ENCODE measurements at regions not wholly inside any gene's neighbourhood (a gene's known extent, or its start where the extent isn't known, plus 50 kb on each side); places are given as distances from the start of the nearest gene placed in this dataset.
"Not testable (repeated sequence)": the region's sequence is repeated elsewhere in the genome, so short reads cannot be mapped to it uniquely, and the experiment has no call there.

DNA sequence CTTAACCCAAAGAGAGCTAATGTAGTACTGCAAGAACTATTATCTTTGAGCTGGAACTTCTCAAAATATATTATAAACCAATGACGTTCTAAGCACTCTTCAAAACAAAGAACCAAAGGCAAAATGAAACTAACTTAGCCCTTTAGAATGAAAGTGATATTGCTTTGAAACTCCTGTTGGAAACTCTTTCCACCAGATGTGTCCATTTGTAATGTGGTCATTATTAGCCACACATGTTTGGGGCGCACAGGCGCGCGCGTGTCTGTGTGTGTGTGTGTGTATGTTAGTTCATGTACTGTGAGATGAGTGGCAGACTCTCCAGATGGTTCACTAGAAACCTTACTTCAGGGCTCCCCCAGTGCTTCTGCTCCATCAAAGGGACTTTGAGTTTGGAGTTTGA lies 323.4 kb downstream of the BCL11A start:
- DNase-seq: no peak

DNA sequence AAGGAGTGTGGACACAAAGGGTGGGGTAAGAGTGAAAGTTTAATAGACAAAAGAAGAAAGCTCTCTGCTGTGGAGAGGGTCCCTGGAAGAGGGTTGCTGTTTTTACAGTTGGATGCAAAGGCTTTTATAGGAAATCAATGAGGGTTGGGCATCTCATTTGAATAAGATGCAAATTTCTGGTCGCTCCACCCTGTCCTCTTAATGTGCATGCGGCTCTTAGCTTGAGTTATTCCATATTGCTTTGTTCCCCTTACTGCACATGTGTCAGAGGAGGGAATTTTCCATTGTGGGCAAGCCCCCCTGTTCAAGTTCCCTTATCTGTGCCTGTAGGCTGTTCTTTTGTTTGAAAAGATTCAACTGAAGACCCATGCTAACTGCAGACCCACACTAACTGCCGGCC lies 326.5 kb downstream of the BCL11A start:
- no peak for DNase-seq

DNA sequence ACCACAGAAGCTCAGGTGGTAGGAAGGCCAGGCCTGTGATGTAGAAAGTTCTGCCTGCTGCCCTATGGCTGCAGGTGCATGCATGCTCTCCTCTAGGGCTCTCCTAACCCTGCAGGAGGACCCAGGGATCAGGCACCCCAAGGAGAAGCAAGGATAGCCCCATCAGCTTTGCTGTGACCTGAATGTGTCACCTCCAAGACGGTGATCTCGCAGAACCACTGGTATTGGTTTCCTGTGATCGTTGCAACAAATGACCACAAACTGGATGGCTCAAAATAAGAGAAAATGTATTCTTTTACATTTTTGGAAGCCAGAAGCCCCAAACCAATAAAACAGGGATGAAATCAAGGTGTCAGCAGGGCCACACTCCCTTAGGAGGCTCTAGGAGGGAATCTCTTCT lies 327.3 kb downstream of the BCL11A start:
- DNase-seq: no peak

DNA sequence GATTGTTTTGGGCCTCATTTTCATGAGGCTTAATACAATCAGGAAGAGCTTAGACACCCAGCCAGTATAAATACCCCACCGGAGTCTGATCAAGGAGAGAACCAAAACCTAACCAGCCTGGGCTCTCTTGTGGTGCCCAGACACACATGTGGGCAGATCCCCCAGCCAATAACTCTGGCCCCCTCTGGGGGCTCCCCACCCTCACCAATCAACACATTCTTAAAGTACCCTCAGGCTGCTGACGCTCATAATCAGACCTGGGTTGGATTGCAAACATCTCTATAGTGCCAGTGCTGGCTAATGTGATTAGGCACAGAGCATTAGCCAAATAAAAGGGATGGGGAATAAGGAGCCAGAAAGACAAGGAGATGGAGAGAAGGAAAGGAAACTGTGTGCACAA lies 329.6 kb downstream of the BCL11A start:
- DNase-seq: no peak

DNA sequence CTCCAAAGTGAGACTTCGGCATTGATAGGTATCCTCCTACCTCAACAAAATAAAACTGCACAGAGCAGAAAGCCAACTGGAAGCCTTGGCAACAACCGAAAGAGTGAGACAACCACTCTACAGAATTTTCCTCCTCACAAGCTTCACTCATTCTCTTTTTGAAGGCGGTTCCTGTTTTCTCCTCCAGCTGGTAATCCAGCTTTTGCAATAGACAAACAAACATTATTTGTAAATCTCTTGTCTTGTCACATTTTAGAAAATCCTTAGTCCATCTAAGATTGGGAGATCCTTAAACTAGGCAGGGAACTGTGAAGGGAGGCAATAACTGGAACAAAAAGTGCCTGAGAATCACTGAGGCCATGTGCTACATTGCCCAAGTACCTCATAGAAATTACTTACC lies 332.4 kb downstream of the BCL11A start:
- DNase-seq: no peak

DNA sequence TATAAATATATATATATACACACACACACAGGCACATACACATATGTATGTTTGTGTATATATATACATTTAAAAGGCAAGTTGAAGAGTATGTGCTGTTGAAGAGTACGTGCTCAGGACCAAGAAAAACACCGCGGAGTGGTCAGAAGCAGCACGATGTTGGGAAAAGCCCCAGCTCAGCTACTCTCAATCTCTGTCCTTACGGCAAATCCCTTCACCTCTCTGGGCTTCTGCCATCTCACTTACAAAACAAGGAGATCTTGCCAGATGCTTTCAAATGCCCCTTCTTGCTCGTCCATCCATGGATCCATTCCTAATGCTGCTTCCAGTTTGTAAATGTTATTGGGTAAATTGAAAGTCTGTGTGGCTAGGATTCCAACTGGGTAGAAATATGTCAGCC lies 333.9 kb downstream of the BCL11A start:
- DNase-seq: peak; percentile 49

DNA sequence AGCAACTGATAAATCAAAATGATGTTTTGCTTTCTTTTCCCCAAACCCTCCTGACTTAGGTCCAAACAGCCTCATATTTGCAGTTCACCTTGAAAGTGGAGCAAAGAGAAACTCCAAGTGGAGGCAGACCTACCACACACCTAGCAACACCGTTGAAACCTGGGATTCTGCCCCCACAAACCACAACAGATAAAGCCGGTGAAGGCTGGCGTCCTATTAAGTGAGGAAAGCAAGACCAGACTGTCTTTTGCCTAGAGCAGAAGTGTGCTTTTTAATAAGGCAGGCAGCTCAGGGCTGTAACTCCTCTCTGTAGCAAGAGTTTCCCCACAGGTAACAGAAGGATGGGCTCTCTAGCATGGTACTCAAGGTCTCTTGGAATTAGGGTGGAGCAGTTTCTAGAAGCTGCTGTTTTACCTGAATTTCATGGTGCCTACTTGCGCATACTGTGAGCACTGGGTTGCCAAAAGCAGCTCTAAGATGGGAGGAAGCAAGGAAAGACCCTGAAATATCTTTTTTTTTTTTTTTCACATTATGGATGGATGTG lies 336.9 kb downstream of the BCL11A start:
- DNase-seq: no peak

DNA sequence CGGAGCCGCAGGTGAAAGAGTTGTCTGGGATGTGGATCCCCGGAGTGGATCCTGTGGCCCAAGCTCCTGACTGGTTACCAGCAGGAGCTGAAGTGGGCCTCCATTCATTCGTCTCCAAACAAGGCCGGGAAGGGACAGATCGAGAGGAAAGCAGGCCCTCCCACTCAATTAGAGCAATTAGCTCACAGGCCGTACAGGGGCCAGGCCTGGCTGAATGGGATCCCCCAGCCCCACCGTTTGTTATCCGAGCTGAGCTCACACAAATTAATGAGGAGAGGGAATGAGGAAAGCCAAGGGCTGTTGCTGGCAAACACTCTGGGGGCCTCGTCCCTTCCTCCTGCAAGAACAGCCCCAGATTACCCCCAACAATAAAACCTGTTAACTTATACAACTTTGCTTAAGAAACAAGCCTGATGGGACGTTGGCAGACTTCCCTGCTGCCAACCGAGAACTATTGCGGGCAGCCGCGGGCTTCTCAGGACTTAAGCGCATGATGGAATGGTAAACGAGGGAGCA lies 338.0 kb downstream of the BCL11A start:
- DNase-seq: no peak

DNA sequence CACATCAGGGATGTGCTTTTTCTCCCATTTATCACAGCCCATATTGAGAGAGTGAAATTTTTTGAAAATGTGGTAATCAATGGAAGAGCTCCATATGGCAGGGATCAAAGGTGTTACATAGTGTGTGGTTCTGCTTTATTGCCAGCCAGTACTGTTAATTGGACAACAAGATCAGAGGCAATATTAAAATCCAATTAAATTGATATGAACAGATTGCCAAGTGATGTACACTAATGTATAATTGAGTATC lies 338.9 kb downstream of the BCL11A start:
- DNase-seq: peak; percentile 14

DNA sequence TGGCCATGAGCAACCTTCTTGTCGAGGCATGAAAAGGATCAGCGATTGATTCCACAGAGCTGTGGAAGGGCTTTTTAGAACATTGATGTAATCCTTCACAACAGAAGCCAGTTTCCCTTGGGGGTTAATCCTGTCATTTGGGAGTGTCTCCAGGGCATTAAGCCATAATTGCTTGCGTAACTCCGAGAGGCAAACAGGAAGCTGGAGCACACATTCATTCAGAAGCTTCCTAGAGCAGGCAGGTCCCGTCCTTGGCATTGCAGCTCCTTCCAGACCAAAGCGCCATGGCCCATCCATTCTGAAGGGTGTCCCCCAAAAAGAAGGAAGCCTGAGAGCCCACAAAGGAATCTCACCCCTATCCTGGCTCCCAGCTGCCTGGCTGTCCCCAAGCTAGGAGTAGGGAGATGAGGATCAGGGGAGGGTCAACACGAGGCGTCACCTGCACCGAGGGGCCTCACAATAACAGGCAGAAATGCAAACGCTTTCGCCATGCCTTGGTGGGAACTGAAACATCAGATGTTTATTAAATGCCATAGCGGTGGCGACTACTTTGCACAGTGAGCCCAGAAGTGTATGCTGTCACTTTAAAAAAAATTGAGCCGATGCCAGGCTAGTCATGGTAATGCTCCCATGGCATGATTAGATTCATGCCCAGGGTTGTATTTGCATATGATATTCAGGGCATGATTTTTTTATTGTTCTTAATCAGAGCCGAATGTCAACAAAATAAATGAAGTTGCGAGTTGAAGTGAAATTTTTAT lies 339.4 kb downstream of the BCL11A start:
- peak; percentile 10 for DNase-seq

DNA sequence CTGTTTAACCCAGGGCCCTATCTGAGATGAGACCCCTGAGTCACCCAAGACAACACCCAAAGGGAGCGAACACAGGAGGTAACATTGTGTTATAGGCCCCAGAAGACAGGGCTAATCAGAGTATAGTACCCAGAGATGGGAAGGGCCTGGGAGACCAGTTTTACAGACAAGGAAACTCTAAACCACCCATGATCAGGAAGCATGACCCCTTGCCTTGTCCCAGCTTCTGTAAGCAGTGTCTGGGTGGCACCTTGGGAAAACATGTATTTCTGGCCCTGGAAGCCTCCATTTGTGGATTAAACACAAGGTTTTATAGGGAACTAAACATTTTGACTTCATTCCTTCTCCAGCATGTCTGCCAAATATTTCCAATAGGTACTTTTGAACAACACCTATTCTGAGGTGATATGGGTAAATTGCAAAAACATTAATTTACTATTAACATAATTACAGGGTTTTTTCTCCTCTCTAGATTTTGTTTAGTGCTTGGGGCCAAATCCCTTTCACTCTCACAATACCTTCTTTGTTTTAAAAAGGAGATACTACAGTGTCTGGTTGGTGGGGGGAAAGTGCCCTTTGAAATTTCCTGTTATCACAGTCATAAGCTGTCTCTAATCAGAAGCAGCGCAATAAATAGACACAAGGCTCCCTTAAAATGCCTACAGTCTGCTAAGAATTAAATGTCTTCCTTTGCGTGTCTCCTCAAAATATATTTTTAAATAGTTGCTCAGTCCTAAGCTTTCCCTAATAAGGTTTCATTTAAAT lies 341.1 kb downstream of the BCL11A start:
- no peak for DNase-seq

DNA sequence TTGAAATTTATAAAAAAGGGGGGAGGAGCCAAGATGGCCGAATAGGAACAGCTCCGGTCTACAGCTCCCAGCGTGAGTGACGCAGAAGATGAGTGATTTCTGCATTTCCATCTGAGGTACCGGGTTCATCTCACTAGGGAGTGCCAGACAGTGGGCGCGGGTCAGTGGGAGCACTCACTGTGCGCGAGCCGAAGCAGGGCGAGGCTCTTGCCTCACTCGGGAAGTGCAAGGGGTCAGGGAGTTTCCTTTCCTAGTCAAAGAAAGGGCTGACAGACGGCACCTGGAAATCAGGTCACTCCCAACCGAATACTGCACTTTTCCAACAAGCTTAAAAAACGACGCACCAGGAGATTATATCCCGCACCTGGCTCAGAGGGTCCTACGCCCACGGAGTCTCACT lies 364.4 kb downstream of the BCL11A start:
- DNase-seq: not testable (repeated sequence)

DNA sequence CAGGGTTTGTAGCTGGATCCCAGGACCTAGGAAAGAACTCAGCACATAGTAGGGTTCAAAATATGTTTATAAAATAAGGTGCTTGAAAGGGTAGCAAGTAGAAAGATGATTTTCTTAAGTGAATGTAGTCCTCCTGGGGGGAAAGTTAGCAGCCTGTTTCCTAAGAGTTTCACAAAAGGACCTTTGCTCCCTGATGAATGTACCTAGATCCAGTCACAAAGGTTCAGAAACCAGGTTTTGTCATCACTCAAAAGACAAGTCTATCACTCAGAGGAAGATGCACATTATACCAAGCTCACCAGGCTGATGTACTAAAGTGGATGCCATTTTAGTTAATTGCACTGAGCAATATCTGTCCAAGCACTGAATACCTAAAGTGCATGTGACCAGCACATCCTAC lies 378.2 kb downstream of the BCL11A start:
- DNase-seq: no peak

DNA sequence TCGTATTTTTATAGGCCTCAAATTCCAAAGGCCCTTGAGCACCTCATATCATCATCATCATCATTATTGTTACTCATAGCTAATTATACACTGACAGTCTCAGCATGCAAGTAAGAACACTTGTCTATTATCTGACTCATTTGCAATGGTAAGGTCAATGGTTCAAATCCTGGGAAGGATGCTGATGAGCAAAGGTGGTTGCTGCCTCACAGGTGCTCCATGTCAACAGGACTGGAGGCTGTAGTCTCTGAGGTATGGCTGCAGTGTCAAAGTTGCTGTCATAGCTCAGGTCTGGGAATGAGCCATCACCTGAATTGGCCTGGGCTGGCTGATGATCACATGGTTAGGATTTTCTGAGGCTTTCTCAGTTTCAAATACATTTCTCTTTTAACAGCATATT lies 379.3 kb downstream of the BCL11A start:
- no peak for DNase-seq

DNA sequence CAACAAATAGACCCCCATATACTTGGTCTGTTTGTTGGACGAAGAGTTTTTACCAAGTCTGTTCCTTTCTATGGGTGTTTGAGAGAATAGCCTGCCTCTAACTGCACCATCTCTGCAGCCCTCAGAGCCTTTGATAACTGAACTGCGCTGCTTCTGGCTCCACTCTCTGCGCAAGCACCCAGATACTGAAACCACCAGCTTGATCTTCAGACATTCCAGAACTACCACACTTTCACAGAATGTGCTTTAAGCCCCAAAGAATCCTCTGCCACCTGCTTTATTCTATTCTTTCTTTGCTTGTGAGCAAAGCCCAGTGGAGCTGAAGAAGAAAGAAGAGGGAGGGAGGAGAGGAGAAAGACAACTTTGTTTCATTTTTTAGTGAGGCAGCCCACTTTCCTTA lies 380.7 kb downstream of the BCL11A start:
- DNase-seq: no peak

DNA sequence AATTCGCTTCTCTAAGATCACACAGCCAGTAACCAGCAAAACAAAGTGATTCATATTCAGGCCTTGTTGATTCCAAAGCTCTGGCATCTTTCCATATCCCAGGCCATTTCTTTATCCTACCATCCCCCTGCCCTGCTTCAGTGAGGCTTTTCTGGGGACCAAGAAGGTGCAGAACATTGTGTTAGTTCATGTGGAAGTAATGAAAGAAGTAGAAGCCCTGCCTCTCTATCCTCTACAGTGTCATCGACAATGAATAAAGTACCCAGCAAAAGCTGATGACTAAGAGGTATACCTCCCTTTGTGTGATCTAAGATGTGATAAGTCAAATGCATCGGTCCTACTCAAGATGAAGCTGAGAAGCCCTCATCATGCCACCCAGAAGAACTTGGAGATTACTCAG lies 383.2 kb downstream of the BCL11A start:
- no peak for DNase-seq

DNA sequence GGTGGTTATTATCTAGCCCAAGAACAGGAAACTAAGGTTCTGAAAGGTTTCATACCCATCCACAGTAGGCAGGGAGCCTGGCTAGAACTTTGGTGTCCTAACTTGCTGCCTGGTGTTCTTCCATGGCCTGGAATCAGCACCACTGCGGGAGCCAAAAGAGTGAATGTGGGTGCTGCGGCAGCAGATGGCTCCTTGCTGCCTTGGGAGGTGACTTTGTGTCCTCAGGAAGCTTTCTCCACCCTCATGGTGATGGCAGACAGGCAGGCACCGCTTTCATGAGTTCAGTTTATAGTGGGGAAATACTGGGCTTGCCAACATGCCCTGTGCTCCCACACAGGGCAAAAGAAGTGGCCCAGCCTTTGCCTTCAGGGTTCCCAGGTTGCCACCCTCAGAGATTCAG lies 385.2 kb downstream of the BCL11A start:
- no peak for DNase-seq

DNA sequence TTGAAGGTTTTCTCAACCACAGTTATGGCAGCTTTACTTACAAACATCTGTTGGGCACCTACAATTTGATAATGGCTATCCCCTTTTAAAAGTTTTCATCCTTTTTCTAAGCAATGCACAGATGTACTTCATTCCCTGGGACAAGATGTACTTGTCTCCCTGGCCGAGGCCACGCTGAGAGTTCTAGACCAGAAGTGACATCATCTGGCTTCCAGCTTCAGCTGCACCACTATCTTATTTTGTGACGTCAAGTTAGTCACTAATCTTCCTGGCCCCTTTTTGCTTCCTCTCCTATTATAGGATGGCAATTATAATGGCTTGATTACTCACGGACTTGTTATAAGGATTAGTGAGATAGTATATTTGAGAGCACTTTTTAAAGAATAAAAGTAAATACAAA lies 386.4 kb downstream of the BCL11A start:
- no peak for DNase-seq

DNA sequence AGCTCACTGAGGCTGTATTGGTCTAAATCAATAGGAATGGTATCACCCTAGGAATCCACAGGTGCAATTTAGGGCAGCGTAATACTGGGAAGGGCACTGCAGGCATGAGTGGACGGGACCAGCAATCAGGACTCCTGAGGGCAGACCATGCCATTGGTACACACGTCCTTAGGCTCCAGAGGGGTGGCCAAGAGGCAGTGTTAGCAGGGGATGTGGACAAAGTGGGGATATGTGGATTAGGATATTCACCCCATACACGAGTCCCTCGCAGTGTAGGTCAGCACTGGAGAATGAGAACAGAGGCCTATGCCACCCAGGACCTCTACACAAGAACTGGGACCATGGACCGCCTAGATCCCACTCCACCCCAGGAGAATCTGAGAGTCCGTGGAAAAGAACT lies 389.8 kb downstream of the BCL11A start:
- DNase-seq: no peak

DNA sequence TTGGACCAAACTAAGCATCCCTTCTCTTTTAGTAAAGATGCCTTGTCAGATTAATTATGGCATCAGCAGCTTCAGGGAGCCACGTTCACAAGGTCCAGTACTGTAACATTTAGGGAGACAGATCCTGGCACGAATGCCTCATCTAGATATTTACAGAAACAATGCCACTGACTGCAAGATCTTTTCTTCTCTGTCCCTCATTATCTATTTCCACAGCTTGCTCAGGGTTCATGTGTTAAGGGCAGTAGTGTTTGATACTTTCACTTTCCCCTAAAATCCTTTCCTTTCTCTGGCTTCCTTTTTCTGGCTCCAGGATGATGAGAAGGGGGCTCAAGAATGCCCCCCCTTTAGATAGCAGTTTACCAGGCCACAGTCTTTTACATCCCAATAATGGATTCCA lies 393.9 kb downstream of the BCL11A start:
- no peak for DNase-seq

DNA sequence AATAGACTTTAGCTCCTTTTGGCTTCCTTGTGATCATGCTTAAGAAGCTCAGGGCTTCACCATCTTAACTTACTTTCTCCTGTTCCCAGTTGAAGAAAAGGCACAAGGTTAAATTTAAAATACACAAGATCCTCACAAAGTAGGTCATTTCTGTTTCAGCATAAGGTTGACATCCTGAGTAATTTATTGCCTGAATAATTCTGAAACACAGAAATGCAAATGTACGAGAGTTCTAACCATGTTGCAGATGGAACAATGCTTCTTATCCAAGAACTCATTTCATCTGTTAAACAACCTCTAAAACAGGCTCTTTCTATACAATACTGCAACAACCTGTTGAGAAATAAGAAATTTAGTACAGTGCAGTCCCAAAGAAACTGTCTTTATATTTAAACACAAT lies 395.2 kb downstream of the BCL11A start:
- DNase-seq: no peak

DNA sequence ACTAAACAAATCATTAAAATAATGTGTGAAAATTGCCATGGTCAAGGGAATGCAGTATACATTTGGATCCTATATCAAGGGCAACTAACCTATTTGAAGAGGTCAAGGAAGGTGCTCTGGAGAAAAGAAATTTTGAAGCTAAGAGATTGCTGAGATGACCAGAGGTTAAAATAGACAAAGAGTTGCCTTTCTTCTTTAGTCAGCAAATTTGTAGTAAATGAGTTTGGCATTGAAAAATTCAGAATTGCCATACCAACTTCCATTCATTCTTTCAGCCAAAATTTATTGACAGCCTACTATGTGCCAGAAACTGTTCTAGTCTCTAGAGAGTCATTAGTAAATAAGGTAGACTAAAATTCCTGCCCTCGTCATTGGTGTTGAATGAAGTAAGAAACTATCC lies 396.2 kb downstream of the BCL11A start:
- DNase-seq: no peak

DNA sequence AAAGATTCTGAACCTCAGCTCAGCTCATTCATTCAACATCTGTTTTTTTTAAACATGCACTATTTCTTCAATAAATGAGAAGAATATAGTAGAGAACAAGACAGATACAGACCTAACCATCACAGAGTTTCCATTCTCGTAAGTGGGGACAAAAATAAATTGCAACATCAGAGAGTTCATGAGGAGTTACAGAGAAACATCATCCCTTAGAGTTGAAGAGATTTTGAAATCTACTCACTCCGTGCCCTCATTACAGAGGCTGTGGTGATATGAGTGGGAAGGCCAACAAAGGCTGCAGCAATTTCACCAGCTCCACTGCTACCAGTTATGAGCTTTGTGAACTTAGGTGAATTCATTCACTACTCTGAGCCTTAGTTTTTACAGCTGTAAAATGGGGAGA lies 399.3 kb downstream of the BCL11A start:
- no peak for DNase-seq

DNA sequence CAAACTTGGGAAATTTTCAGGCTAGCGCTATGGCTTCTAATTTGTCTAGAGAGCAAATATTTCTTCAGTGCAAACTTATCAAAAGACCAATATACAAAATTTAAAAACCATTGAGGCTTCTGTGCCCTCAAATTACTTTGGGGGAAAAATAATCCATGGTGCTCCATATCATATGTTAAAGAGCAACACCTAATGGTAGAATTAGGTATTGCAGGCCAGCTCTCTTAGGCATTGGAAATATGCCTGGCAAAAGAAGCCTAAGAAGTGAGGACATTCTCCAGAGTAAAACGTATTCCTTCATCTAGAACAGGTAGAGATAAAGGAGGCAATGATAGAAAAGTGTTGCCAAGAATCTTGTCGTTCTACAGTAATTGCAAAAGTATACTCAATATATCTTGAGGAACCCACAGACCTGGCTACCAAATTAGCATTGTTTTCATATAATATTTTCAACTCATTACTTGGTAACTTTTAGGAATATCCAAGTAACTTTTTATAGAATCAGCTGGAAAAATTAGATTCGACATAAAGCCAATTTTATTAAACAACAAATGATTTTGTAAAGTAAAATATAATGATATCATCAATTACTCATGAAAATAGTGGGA lies 401.1 kb downstream of the BCL11A start:
- DNase-seq: no peak
